HG03097 (cell line): ENCODE measurements at regions not wholly inside any gene's neighbourhood (a gene's known extent, or its start where the extent isn't known, plus 50 kb on each side); places are given as distances from the start of the nearest gene placed in this dataset.

Experiments used
- ATAC-seq: cut with Tn5 transposase; IDR thresholded peaks from one replicate; pipeline ENCODE4 v1.9.1; 2021; ENCODE audit not compliant: unreplicated experiment, low FRiP score

- ATAC-seq, result no peak
These were observed 344.1 kb upstream of the ADAMTSL1 start for GRCh38 chr9:18129809-18130334.

GRCh38 chr9:18136354-18136994 lies 337.5 kb upstream of the ADAMTSL1 start:
- no peak for ATAC-seq

- no peak for ATAC-seq
These were observed 336.1 kb upstream of the ADAMTSL1 start for GRCh38 chr9:18137815-18138214.

GRCh38 chr9:18138656-18139055 lies 335.3 kb upstream of the ADAMTSL1 start:
- ATAC-seq, result no peak

GRCh38 chr9:18141681-18142080 lies 332.3 kb upstream of the ADAMTSL1 start:
- no peak for ATAC-seq

- ATAC-seq, result no peak
These were observed 330.7 kb upstream of the ADAMTSL1 start for GRCh38 chr9:18143073-18143745.

- no peak for ATAC-seq
These were observed 327.6 kb upstream of the ADAMTSL1 start for GRCh38 chr9:18146329-18146728.

GRCh38 chr9:18149471-18150011 lies 324.4 kb upstream of the ADAMTSL1 start:
- no peak for ATAC-seq

GRCh38 chr9:18154661-18155060 lies 319.3 kb upstream of the ADAMTSL1 start:
- no peak for ATAC-seq

GRCh38 chr9:18159254-18159653 lies 314.7 kb upstream of the ADAMTSL1 start:
- no peak for ATAC-seq

GRCh38 chr9:18163146-18163545 lies 310.8 kb upstream of the ADAMTSL1 start:
- no peak for ATAC-seq

- no peak for ATAC-seq
These were observed 306.2 kb upstream of the ADAMTSL1 start for GRCh38 chr9:18167733-18168132.

- ATAC-seq, result no peak
These were observed 300.0 kb upstream of the ADAMTSL1 start for GRCh38 chr9:18173923-18174322.

- no peak for ATAC-seq
These were observed 291.3 kb upstream of the ADAMTSL1 start for GRCh38 chr9:18182636-18183035.

- ATAC-seq, result no peak
These were observed 290.0 kb upstream of the ADAMTSL1 start for GRCh38 chr9:18183974-18184373.

- no peak for ATAC-seq
These were observed 289.6 kb upstream of the ADAMTSL1 start for GRCh38 chr9:18184401-18184800.

- no peak for ATAC-seq
These were observed 288.8 kb upstream of the ADAMTSL1 start for GRCh38 chr9:18185196-18185595.

GRCh38 chr9:18188971-18189370 lies 285.0 kb upstream of the ADAMTSL1 start:
- ATAC-seq, result no peak

GRCh38 chr9:18189871-18190670 lies 283.9 kb upstream of the ADAMTSL1 start:
- ATAC-seq, result no peak

- no peak for ATAC-seq
These were observed 283.1 kb upstream of the ADAMTSL1 start for GRCh38 chr9:18190671-18191374.
